Chondrocyte (in vitro differentiated cells): ENCODE measurements at regions not wholly inside any gene's neighbourhood (a gene's known extent, or its start where the extent isn't known, plus 50 kb on each side); places are given as distances from the start of the nearest gene placed in this dataset.

Experiments
- DNase-seq: peaks from one replicate; pipeline ENCODE4 v3.0.0; 2021; ENCODE audit warnings: mixed read lengths, low spot score
- H3K27ac Mint-ChIP-seq: one replicate; pipeline ENCODE4 v1.8.0; 2021; ENCODE audit warnings: mild to moderate bottlenecking, moderate library complexity, mixed read lengths; ENCODE audit not compliant: unreplicated experiment
- H3K27me3 Mint-ChIP-seq: 2 replicates; pipeline ENCODE4 v1.8.0; 2021; ENCODE audit warnings: low read depth, mixed read lengths
- H3K36me3 Mint-ChIP-seq: 2 replicates; pipeline ENCODE4 v1.8.0; 2021; ENCODE audit warnings: low read depth, mixed read lengths
- H3K4me1 Mint-ChIP-seq: 2 replicates; pipeline ENCODE4 v1.8.0; 2021; ENCODE audit warnings: low read depth, mild to moderate bottlenecking, mixed read lengths
- H3K4me3 Mint-ChIP-seq: one replicate; pipeline ENCODE4 v1.8.0; 2021; ENCODE audit warnings: mild to moderate bottlenecking, moderate library complexity, mixed read lengths; ENCODE audit not compliant: unreplicated experiment
- H3K9me3 Mint-ChIP-seq: 2 replicates; pipeline ENCODE4 v1.8.0; 2021; ENCODE audit warnings: low read depth, mixed read lengths
- TF ChIP-seq, protein P1 (sequence below): fragments of 200-600 bp; sonication (generic); IDR thresholded peaks from 2 replicates; pipeline ENCODE4 v1.5.0; 2021; ENCODE audit warnings: antibody characterized with exemption, mild to moderate bottlenecking, moderate library complexity

DNA sequence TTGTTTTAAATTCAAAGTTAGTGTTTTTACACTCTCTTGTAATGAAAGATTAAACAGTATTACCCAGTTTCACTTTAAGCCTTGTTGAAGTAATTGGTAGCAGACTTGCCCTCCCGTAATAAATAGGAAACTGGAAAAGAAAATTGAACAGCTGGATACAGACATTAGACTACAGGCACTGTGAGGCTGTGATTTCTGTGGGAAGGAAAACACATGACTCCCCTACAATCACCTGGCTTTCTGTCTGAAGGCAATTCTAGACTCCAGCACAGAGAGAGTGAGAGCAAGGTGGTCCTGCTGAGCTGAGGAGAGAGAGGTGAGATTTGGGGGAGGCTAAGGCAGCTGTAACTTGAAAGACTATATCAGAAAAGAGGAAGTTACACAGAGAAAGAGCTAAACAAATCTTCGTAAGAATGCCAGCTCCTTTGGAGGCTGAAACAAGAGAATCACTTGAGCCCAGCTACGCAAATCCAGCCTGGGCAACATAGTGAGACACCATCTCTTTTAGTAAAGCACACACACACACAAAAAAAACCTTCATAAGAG, 57.8 kb upstream of the CDYL2 start:
- Mint-ChIP-seq H3K4me1 (no peaks in the 10 kb centered on the region), H3K27ac (no peak overlapping the region), H3K36me3 (no peaks in the 10 kb centered on the region), H3K9me3 (peaks cover 22% of the 10 kb centered on the region), H3K4me3 (no peak overlapping the region), H3K27me3 (peaks cover 9% of the 10 kb centered on the region)
- DNase-seq, result no peak
- TF ChIP-seq, protein P1, sequence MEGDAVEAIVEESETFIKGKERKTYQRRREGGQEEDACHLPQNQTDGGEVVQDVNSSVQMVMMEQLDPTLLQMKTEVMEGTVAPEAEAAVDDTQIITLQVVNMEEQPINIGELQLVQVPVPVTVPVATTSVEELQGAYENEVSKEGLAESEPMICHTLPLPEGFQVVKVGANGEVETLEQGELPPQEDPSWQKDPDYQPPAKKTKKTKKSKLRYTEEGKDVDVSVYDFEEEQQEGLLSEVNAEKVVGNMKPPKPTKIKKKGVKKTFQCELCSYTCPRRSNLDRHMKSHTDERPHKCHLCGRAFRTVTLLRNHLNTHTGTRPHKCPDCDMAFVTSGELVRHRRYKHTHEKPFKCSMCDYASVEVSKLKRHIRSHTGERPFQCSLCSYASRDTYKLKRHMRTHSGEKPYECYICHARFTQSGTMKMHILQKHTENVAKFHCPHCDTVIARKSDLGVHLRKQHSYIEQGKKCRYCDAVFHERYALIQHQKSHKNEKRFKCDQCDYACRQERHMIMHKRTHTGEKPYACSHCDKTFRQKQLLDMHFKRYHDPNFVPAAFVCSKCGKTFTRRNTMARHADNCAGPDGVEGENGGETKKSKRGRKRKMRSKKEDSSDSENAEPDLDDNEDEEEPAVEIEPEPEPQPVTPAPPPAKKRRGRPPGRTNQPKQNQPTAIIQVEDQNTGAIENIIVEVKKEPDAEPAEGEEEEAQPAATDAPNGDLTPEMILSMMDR, result no peak
